Naive thymus-derived CD8-positive, alpha-beta T cell (primary cell): ENCODE measurements at regions not wholly inside any gene's neighbourhood (a gene's known extent, or its start where the extent isn't known, plus 50 kb on each side); places are given as distances from the start of the nearest gene placed in this dataset.

ENCODE experiments used
- ATAC-seq, 2 donors: fragments of 150-1000 bp; cut with Tn5 transposase in 1 of 2; sonication (Bioruptor Pico), chemical (Tn5 transposase) in 1 of 2; 1 replicate in 1 of 2; 2 replicates in 1 of 2; pipeline ENCODE4 v1.10.0; 2021; ENCODE audit warnings: mild to moderate bottlenecking in 2 of 2, moderate library complexity in 2 of 2
- POLR2A ChIA-PET: fragments of 350-600 bp; sonication (Branson Sonifier 250); formaldehyde crosslinking; loops from one replicate; lab custom pipeline; 2021; ENCODE audit warnings: antibody characterized with exemption; lab: Charles Lee
- DNase-seq, 10 donors: peaks; one replicate each; pipeline versions ENCODE4 v3.0.0 to v3.0.0-alpha.2; 2020 to 2022
- H3K27ac Mint-ChIP-seq, 10 donors: one replicate each; pipeline ENCODE4 v1.8.0; 2020 to 2022; ENCODE audit warnings: mild to moderate bottlenecking in 10 of 10, mixed read lengths in 10 of 10, moderate library complexity in 4 of 10, inconsistent platforms in 1 of 10
- H3K27me3 Mint-ChIP-seq, 5 donors: one replicate each; pipeline ENCODE4 v1.8.0; 2021 to 2022; ENCODE audit warnings: mixed read lengths in 5 of 5
- H3K36me3 Mint-ChIP-seq, 3 donors: one replicate each; pipeline ENCODE4 v1.8.0; 2020 to 2022; ENCODE audit warnings: mixed read lengths in 3 of 3, mild to moderate bottlenecking in 2 of 3, inconsistent platforms in 1 of 3
- H3K4me1 Mint-ChIP-seq, 4 donors: one replicate each; pipeline ENCODE4 v1.8.0; 2021 to 2022; ENCODE audit warnings: mixed read lengths in 4 of 4
- H3K4me3 Mint-ChIP-seq, 10 donors: one replicate each; pipeline ENCODE4 v1.8.0; 2020 to 2022; ENCODE audit warnings: mild to moderate bottlenecking in 10 of 10, mixed read lengths in 10 of 10, moderate library complexity in 6 of 10, inconsistent platforms in 1 of 10
- H3K9me3 Mint-ChIP-seq, 9 donors: one replicate each; pipeline ENCODE4 v1.8.0; 2020 to 2022; ENCODE audit warnings: mixed read lengths in 9 of 9, mild to moderate bottlenecking in 3 of 9, inconsistent platforms in 1 of 9, moderate library complexity in 1 of 9

- Mint-ChIP-seq H3K36me3 (no peaks in the 10 kb centered on the region), H3K9me3 (no peaks in the 10 kb centered on the region), H3K27ac (peak overlapping the region in 2 of 10 donors; percentile 71 to 79), H3K4me1 (peaks cover 0 to 15% (median 0%) of the 10 kb centered on the region in 4 donors), H3K27me3 (no peaks in the 10 kb centered on the region), H3K4me3 (peak overlapping the region in 2 of 10 donors; percentile 24 to 38)
- DNase-seq (no peak), ATAC-seq (no peak)
- POLR2A ChIA-PET: interaction anchor here (1.2 to 1.3 kb wide), 3 partner anchors 12 to 16 kb away, joined by 3 to 7 read pairs (median 4); no protein-coding TSS in a partner anchor
These were observed 379.9 kb downstream of the LPIN1 start for GRCh38 chr2:12126318-12126717.

- no peaks in the 10 kb centered on the region for H3K27me3 Mint-ChIP-seq
- H3K27ac Mint-ChIP-seq: peak overlapping the region in 1 of 10 donors; percentile 93
- peak overlapping the region in 4 of 10 donors; percentile 47 to 79 (median 76) for H3K4me3 Mint-ChIP-seq
- H3K36me3 Mint-ChIP-seq: no peaks in the 10 kb centered on the region
- no peaks in the 10 kb centered on the region for H3K9me3 Mint-ChIP-seq
- peak; percentile 91 to 92 for ATAC-seq
- POLR2A ChIA-PET: interaction anchor here (0.5 to 1.3 kb wide), 8 partner anchors 11 to 589 kb away, joined by 3 to 5 read pairs (median 3); no protein-coding TSS in a partner anchor
- DNase-seq: peak in 4 of 10 donors; percentile 6 to 55 (median 50)
- peaks cover 0 to 15% (median 0%) of the 10 kb centered on the region in 4 donors for H3K4me1 Mint-ChIP-seq
These were observed 381.2 kb downstream of the LPIN1 start for GRCh38 chr2:12127638-12128037.

- Mint-ChIP-seq H3K36me3 (no peaks in the 10 kb centered on the region), H3K9me3 (peaks cover 0 to 5% (median 0%) of the 10 kb centered on the region in 9 donors), H3K4me1 (peaks cover 0 to 3% (median 0%) of the 10 kb centered on the region in 4 donors), H3K27ac (no peak overlapping the region), H3K27me3 (no peaks in the 10 kb centered on the region), H3K4me3 (no peak overlapping the region)
- POLR2A ChIA-PET: no interaction called here
- DNase-seq (no peak), ATAC-seq (no peak)
These were observed 385.5 kb downstream of the LPIN1 start for GRCh38 chr2:12131975-12132374.

- DNase-seq (no peak), ATAC-seq (no peak)
- H3K36me3 Mint-ChIP-seq: peaks cover 0 to 5% (median 4%) of the 10 kb centered on the region in 3 donors
- POLR2A ChIA-PET: no interaction called here
- no peaks in the 10 kb centered on the region for H3K27me3 Mint-ChIP-seq
- H3K27ac Mint-ChIP-seq: no peak overlapping the region
- H3K9me3 Mint-ChIP-seq: peaks cover 0 to 14% (median 3%) of the 10 kb centered on the region in 9 donors
- peaks cover 5 to 20% (median 17%) of the 10 kb centered on the region in 4 donors for H3K4me1 Mint-ChIP-seq
- no peak overlapping the region for H3K4me3 Mint-ChIP-seq
These were observed 395.3 kb downstream of the LPIN1 start for GRCh38 chr2:12141618-12142258.

- H3K27ac Mint-ChIP-seq: no peak overlapping the region
- no peaks in the 10 kb centered on the region for H3K9me3 Mint-ChIP-seq
- no peak for DNase-seq
- H3K27me3 Mint-ChIP-seq: peaks cover 0 to 1% (median 0%) of the 10 kb centered on the region in 5 donors
- H3K4me1 Mint-ChIP-seq: peaks cover 0 to 6% (median 4%) of the 10 kb centered on the region in 4 donors
- ATAC-seq: no peak
- POLR2A ChIA-PET: interaction anchor here (0.6 kb wide), 1 partner anchor 17 kb away, joined by 3 read pairs; no protein-coding TSS in a partner anchor
- H3K36me3 Mint-ChIP-seq: no peaks in the 10 kb centered on the region
- no peak overlapping the region for H3K4me3 Mint-ChIP-seq
These were observed 405.3 kb downstream of the LPIN1 start for GRCh38 chr2:12151716-12152115.

- H3K27ac Mint-ChIP-seq: no peak overlapping the region
- H3K4me1 Mint-ChIP-seq: peaks cover 2 to 6% (median 4%) of the 10 kb centered on the region in 4 donors
- H3K9me3 Mint-ChIP-seq: no peaks in the 10 kb centered on the region
- H3K4me3 Mint-ChIP-seq: no peak overlapping the region
- no peak for ATAC-seq
- no peaks in the 10 kb centered on the region for H3K36me3 Mint-ChIP-seq
- no peak for DNase-seq
- POLR2A ChIA-PET: no interaction called here
- peaks cover 0 to 1% (median 0%) of the 10 kb centered on the region in 5 donors for H3K27me3 Mint-ChIP-seq
These were observed 406.5 kb downstream of the LPIN1 start for GRCh38 chr2:12152888-12153287.

- ATAC-seq: no peak
- H3K9me3 Mint-ChIP-seq: peaks cover 0 to 2% (median 0%) of the 10 kb centered on the region in 9 donors
- peaks cover 0 to 1% (median 0%) of the 10 kb centered on the region in 5 donors for H3K27me3 Mint-ChIP-seq
- peaks cover 0 to 2% (median 0%) of the 10 kb centered on the region in 3 donors for H3K36me3 Mint-ChIP-seq
- POLR2A ChIA-PET: no interaction called here
- H3K4me3 Mint-ChIP-seq: no peak overlapping the region
- peaks cover 2 to 6% (median 3%) of the 10 kb centered on the region in 4 donors for H3K4me1 Mint-ChIP-seq
- DNase-seq: no peak
- H3K27ac Mint-ChIP-seq: peak overlapping the region in 1 of 10 donors; percentile 32
These were observed 409.0 kb downstream of the LPIN1 start for GRCh38 chr2:12155303-12156051.

GRCh38 chr2:12156349-12156748, 409.9 kb downstream of the LPIN1 start:
- Mint-ChIP-seq H3K27ac (peak overlapping the region in 1 of 10 donors; percentile 2), H3K4me1 (peaks cover 2 to 6% (median 2%) of the 10 kb centered on the region in 4 donors), H3K36me3 (peaks cover 0 to 2% (median 0%) of the 10 kb centered on the region in 3 donors)

GRCh38 chr2:12161085-12161484, 414.7 kb downstream of the LPIN1 start:
- H3K4me3 Mint-ChIP-seq: no peak overlapping the region
- H3K27me3 Mint-ChIP-seq: no peaks in the 10 kb centered on the region
- peaks cover 0 to 4% (median 0%) of the 10 kb centered on the region in 9 donors for H3K9me3 Mint-ChIP-seq
- DNase-seq (no peak), ATAC-seq (no peak)
- H3K27ac Mint-ChIP-seq: peak overlapping the region in 1 of 10 donors; percentile 60
- H3K36me3 Mint-ChIP-seq: peaks cover 0 to 2% (median 0%) of the 10 kb centered on the region in 3 donors
- POLR2A ChIA-PET: interaction anchor here (0.6 kb wide), 1 partner anchor 111 kb away, joined by 3 read pairs; no protein-coding TSS in a partner anchor
- H3K4me1 Mint-ChIP-seq: peaks cover 5 to 17% (median 15%) of the 10 kb centered on the region in 4 donors

More at GRCh38 chr2:12156349-12156748, 409.9 kb downstream of the LPIN1 start:
- DNase-seq: no peak
- no peak for ATAC-seq
- Mint-ChIP-seq H3K27me3 (peaks cover 0 to 1% (median 0%) of the 10 kb centered on the region in 5 donors), H3K9me3 (peaks cover 0 to 4% (median 0%) of the 10 kb centered on the region in 9 donors), H3K4me3 (no peak overlapping the region)
- POLR2A ChIA-PET: no interaction called here

GRCh38 chr2:12162269-12163247, 416.1 kb downstream of the LPIN1 start:
- H3K27ac Mint-ChIP-seq: peak overlapping the region in 2 of 10 donors; percentile 4 to 36
- DNase-seq (no peak), ATAC-seq (no peak)
- H3K4me3 Mint-ChIP-seq: no peak overlapping the region
- H3K27me3 Mint-ChIP-seq: no peaks in the 10 kb centered on the region
- peaks cover 0 to 2% (median 0%) of the 10 kb centered on the region in 3 donors for H3K36me3 Mint-ChIP-seq
- peaks cover 0 to 4% (median 0%) of the 10 kb centered on the region in 9 donors for H3K9me3 Mint-ChIP-seq
- POLR2A ChIA-PET: no interaction called here
- peaks cover 5 to 18% (median 16%) of the 10 kb centered on the region in 4 donors for H3K4me1 Mint-ChIP-seq

- no peak overlapping the region for H3K4me3 Mint-ChIP-seq
- peaks cover 18 to 29% (median 27%) of the 10 kb centered on the region in 4 donors for H3K4me1 Mint-ChIP-seq
- no peak for DNase-seq
- peak overlapping the region in 2 of 10 donors; percentile 84 to 85 for H3K27ac Mint-ChIP-seq
- POLR2A ChIA-PET: interaction anchor here (0.5 to 0.8 kb wide), 2 partner anchors 39 to 553 kb away, joined by 3 read pairs; partner anchors contain the start of gene TRIB2
- peaks cover 0 to 4% (median 0%) of the 10 kb centered on the region in 9 donors for H3K9me3 Mint-ChIP-seq
- no peaks in the 10 kb centered on the region for H3K27me3 Mint-ChIP-seq
- H3K36me3 Mint-ChIP-seq: peaks cover 0 to 2% (median 0%) of the 10 kb centered on the region in 3 donors
- ATAC-seq: no peak
These were observed 417.4 kb downstream of the LPIN1 start for GRCh38 chr2:12163866-12164265.
